Smooth muscle cell (in vitro differentiated cells): ENCODE measurements at regions not wholly inside any gene's neighbourhood (a gene's known extent, or its start where the extent isn't known, plus 50 kb on each side); places are given as distances from the start of the nearest gene placed in this dataset.

Source experiments
- DNase-seq: peaks from one replicate; lab custom pipeline; 2025; ENCODE audit not compliant: unreplicated experiment; lab: John Stamatoyannopoulos, UW
- H2AFZ ChIP-seq: fragments of 200-600 bp; sonication (generic); 2 replicates; pipeline ENCODE4 v1.6.0; 2016; ENCODE audit warnings: antibody characterized with exemption, low read depth, mild to moderate bottlenecking
- H3F3A ChIP-seq: fragments of 200-600 bp; sonication (generic); 2 replicates; pipeline ENCODE4 v1.6.0; 2017; ENCODE audit warnings: antibody characterized with exemption, low read depth
- H3K27ac ChIP-seq: fragments of 200-600 bp; sonication (generic); 2 replicates; pipeline ENCODE4 v1.5.1; 2016; ENCODE audit warnings: low read depth, mild to moderate bottlenecking
- H3K27me3 ChIP-seq: fragments of 200-600 bp; sonication (generic); 2 replicates; pipeline ENCODE4 v1.6.1; 2016; ENCODE audit warnings: low read depth, mild to moderate bottlenecking
- H3K36me3 ChIP-seq: fragments of 200-600 bp; sonication (generic); 2 replicates; pipeline ENCODE4 v1.5.1; 2016; ENCODE audit warnings: low read depth
- H3K4me1 ChIP-seq: fragments of 200-600 bp; sonication (generic); 2 replicates; pipeline ENCODE4 v1.5.1; 2016; ENCODE audit warnings: low read depth
- H3K4me2 ChIP-seq: fragments of 200-600 bp; sonication (generic); 2 replicates; pipeline ENCODE4 v1.6.0; 2016; ENCODE audit warnings: mild to moderate bottlenecking
- H3K4me3 ChIP-seq: fragments of 200-600 bp; sonication (generic); 2 replicates; pipeline ENCODE4 v1.5.1; 2016; ENCODE audit warnings: mild to moderate bottlenecking
- H3K79me2 ChIP-seq: fragments of 200-600 bp; sonication (generic); 2 replicates; pipeline ENCODE4 v1.6.0; 2016; ENCODE audit warnings: low read depth, mild to moderate bottlenecking
- H3K9ac ChIP-seq: fragments of 200-600 bp; sonication (generic); 2 replicates; pipeline ENCODE4 v1.6.0; 2016; ENCODE audit warnings: low read depth
- H3K9me3 ChIP-seq: fragments of 200-600 bp; sonication (generic); replicated peaks from 2 replicates; pipeline ENCODE4 v1.5.1; 2016; ENCODE audit warnings: low read depth
- H4K20me1 ChIP-seq: fragments of 200-600 bp; sonication (generic); 2 replicates; pipeline ENCODE4 v1.6.0; 2016; ENCODE audit warnings: low read depth
- WGBS: methylation state at CpG from one replicate; pipeline ENCODE4 v1.1.7; 2016; ENCODE audit warnings: low lambda C conversion rate; 5-methylcytosine and 5-hydroxymethylcytosine counted together
- TF ChIP-seq, protein P1 (sequence below): fragments of 200-600 bp; sonication (generic); IDR thresholded peaks from 2 replicates; pipeline ENCODE4 v1.5.1; 2017; ENCODE audit warnings: borderline replicate concordance, mild to moderate bottlenecking, antibody characterized with exemption; ENCODE audit not compliant: insufficient read depth, poor library complexity, severe bottlenecking

DNA sequence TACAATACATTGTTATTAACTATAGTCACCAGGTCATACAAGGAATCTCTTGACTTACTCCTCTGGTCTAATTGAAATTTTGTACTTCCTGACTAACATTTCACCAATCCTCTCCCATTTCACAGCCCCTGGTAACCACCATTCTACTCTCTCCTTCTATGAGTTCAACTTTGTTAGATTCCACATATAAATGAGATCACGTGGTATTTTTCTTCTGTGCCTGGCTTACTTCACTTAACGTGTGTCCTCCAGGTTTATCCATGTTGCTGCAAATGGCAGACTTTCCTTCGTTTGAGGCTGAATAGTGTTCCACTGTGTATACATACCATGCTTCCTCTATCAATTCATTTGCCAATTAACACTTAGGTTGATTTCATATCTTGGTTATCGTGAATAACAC is 128.5 kb downstream of the CHD9NB start:
- WGBS = 92% methylated on average over 4 of the region's 4 CpGs
- H3K9me3 ChIP-seq = no peaks in the 10 kb centered on the region
- no peak for DNase-seq
- no peaks in the 10 kb centered on the region for H4K20me1 ChIP-seq
- no peaks in the 10 kb centered on the region for H3K79me2 ChIP-seq
- no peaks in the 10 kb centered on the region for H3K4me1 ChIP-seq
- TF ChIP-seq, protein P1, sequence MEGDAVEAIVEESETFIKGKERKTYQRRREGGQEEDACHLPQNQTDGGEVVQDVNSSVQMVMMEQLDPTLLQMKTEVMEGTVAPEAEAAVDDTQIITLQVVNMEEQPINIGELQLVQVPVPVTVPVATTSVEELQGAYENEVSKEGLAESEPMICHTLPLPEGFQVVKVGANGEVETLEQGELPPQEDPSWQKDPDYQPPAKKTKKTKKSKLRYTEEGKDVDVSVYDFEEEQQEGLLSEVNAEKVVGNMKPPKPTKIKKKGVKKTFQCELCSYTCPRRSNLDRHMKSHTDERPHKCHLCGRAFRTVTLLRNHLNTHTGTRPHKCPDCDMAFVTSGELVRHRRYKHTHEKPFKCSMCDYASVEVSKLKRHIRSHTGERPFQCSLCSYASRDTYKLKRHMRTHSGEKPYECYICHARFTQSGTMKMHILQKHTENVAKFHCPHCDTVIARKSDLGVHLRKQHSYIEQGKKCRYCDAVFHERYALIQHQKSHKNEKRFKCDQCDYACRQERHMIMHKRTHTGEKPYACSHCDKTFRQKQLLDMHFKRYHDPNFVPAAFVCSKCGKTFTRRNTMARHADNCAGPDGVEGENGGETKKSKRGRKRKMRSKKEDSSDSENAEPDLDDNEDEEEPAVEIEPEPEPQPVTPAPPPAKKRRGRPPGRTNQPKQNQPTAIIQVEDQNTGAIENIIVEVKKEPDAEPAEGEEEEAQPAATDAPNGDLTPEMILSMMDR = no peak
- H3K9ac ChIP-seq = no peak overlapping the region
- no peak overlapping the region for H2AFZ ChIP-seq
- no peaks in the 10 kb centered on the region for H3K27me3 ChIP-seq
- H3K4me2 ChIP-seq = no peak overlapping the region
- H3F3A ChIP-seq = no peaks in the 10 kb centered on the region
- no peak overlapping the region for H3K27ac ChIP-seq
- H3K36me3 ChIP-seq = no peaks in the 10 kb centered on the region
- H3K4me3 ChIP-seq = no peak overlapping the region

DNA sequence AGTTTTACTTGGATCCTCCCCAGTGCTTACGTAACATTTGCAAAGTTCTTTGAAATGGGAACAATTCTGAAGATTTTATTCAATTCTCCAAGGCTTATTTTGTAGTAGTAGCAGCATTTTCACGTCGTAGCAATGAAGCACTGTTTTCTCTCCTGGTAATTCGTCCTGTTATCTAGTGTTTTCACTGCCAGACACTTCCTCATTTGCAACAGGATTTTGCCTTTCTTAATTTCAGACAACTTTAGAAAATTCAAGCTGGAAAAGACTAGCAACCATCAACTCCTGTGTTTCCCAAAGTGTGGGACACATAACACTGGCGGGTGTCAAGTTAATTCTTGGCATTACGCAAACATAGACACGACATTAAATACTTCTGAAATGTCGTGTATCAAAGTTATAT is 131.6 kb downstream of the CHD9NB start:
- no peaks in the 10 kb centered on the region for H4K20me1 ChIP-seq
- H3K9me3 ChIP-seq = no peaks in the 10 kb centered on the region
- H3K79me2 ChIP-seq = no peaks in the 10 kb centered on the region
- no peaks in the 10 kb centered on the region for H3K27me3 ChIP-seq
- WGBS = 89% methylated on average over 8 of the region's 8 CpGs
- DNase-seq = no peak
- no peak overlapping the region for H3K27ac ChIP-seq
- H3K9ac ChIP-seq = no peak overlapping the region
- H2AFZ ChIP-seq = no peak overlapping the region
- TF ChIP-seq, protein P1 = no peak
- H3F3A ChIP-seq = no peaks in the 10 kb centered on the region
- no peaks in the 10 kb centered on the region for H3K36me3 ChIP-seq
- H3K4me2 ChIP-seq = no peak overlapping the region
- H3K4me1 ChIP-seq = no peaks in the 10 kb centered on the region
- H3K4me3 ChIP-seq = no peak overlapping the region

DNA sequence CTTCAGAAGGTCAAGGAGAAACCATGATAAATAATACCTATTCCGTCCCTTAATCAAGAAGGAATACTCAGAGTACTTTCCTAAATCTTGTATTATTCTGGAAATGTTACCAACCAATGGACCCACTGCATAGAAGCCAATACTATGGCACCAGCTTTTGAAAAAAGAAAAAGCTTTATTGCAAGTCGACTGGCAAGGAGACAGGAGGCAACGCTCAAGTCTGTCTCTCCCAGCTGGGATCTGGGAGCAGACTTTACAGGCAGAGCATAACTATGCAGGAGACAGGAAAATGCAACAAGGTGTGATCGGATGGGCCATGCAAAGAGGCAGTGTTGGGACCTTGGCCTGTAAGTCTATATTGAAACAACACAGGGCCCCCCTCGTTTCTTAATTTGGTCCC is 132.4 kb downstream of the CHD9NB start:
- Histone ChIP-seq H3K27ac (no peak overlapping the region), H2AFZ (no peak overlapping the region), H3K9ac (no peak overlapping the region), H3K36me3 (no peaks in the 10 kb centered on the region), H3K4me3 (no peak overlapping the region), H4K20me1 (no peaks in the 10 kb centered on the region), H3K9me3 (no peaks in the 10 kb centered on the region), H3K4me2 (no peak overlapping the region), H3F3A (no peaks in the 10 kb centered on the region), H3K79me2 (no peaks in the 10 kb centered on the region), H3K4me1 (no peaks in the 10 kb centered on the region), H3K27me3 (no peaks in the 10 kb centered on the region)
- TF ChIP-seq, protein P1 = no peak
- no peak for DNase-seq
- whole genome bisulfite sequencing = 74% methylated on average over 5 of the region's 5 CpGs

DNA sequence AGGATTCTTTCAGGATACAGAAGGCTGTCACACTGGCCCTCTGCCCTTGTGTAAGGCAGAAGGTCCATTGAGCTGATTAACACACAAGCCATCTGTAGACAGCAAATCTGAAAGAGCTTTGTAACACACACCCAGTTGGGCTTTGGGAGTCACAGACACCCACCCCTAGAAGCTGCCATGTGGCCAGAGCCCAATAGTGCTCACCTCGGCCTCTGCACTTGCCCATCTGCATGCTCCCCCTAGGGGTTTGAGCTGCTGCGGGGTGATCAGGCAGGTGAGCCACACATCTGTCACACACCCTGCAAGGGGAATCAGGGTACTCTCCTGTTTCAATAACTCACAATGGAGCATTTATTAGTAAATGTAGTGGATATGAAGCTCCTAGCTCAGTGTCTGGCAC is 138.3 kb downstream of the CHD9NB start:
- Histone ChIP-seq H3K4me1 (no peaks in the 10 kb centered on the region), H4K20me1 (no peaks in the 10 kb centered on the region), H3K9ac (no peak overlapping the region), H3K36me3 (no peaks in the 10 kb centered on the region), H3K9me3 (no peaks in the 10 kb centered on the region), H3K27ac (no peak overlapping the region), H3K4me3 (no peak overlapping the region), H3K79me2 (no peaks in the 10 kb centered on the region), H3K27me3 (no peaks in the 10 kb centered on the region), H3F3A (no peaks in the 10 kb centered on the region), H3K4me2 (no peak overlapping the region), H2AFZ (no peak overlapping the region)
- no peak for DNase-seq
- WGBS = 73% methylated on average over 2 of the region's 2 CpGs
- TF ChIP-seq, protein P1 = no peak
